Suprapubic skin (tissue), 4 donors: ENCODE measurements at regions not wholly inside any gene's neighbourhood (a gene's known extent, or its start where the extent isn't known, plus 50 kb on each side); places are given as distances from the start of the nearest gene placed in this dataset.

Experiments
- DNase-seq, 2 donors: peaks; one replicate each; pipeline ENCODE4 v3.0.0-alpha.2; 2019; ENCODE audit warnings: low spot score in 2 of 2
- H3K27ac ChIP-seq: fragments of 200-600 bp; sonication (generic); one replicate; pipeline ENCODE4 v1.5.1; 2019
- H3K27me3 ChIP-seq: fragments of 200-600 bp; sonication (generic); one replicate; pipeline ENCODE4 v1.5.1; 2019
- H3K36me3 ChIP-seq: fragments of 200-600 bp; sonication (generic); one replicate; pipeline ENCODE4 v1.5.1; 2019
- H3K4me1 ChIP-seq: fragments of 200-600 bp; sonication (generic); one replicate; pipeline ENCODE4 v1.5.1; 2019
- H3K4me3 ChIP-seq: fragments of 200-600 bp; sonication (generic); one replicate; pipeline ENCODE4 v1.5.1; 2019; ENCODE audit warnings: mild to moderate bottlenecking
- H3K9me3 ChIP-seq: fragments of 200-600 bp; sonication (generic); one replicate; pipeline ENCODE4 v1.5.1; 2019
- EP300 ChIP-seq: sonication (generic); formaldehyde crosslinking; IDR thresholded peaks from one replicate; pipeline ENCODE4 v1.6.1; 2017; ENCODE audit warnings: antibody characterized with exemption
- POLR2A ChIP-seq, 2 donors: fragments of 450-650 bp; IDR thresholded peaks; one replicate each; pipeline ENCODE4 v1.6.1; 2017; ENCODE audit warnings: antibody characterized with exemption in 2 of 2, mild to moderate bottlenecking in 2 of 2, moderate library complexity in 2 of 2
- POLR2AphosphoS5 ChIP-seq, 3 donors: sonication (generic); formaldehyde crosslinking; IDR thresholded peaks; one replicate each; pipeline ENCODE4 v1.6.1; 2017; ENCODE audit warnings: antibody characterized with exemption in 3 of 3
- WGBS: methylation state at CpG from one replicate; pipeline ENCODE4 v1.1.5; 2018; 5-methylcytosine and 5-hydroxymethylcytosine counted together
- TF ChIP-seq, protein P1 (sequence below), 2 donors: fragments of 200-600 bp in 1 of 2; fragments of 450-650 bp in 1 of 2; sonication (generic) in 1 of 2; IDR thresholded peaks; one replicate each; pipeline ENCODE4 v1.5.1; 2016 to 2019; ENCODE audit warnings: antibody characterized with exemption in 2 of 2, mild to moderate bottlenecking in 1 of 2, moderate library complexity in 1 of 2

DNA sequence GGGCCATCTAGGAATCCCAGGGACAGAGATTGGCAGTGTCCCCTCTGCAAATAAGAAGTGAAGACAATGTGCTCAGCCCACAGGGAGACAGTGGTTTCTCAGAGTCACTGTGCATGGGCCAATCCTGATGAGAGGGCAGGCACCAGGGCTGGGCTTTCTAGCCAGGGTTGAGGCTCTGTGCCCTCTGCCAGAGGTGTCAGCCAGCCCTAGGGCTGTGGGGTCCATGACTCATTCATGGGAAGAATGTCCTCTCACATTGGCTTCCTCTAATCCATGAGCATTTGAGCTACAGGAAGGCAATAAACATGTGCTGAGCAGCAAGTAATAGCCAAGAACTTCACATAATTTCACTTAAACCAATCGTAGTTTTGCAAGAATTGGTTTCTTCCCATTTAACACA is 482.0 kb upstream of the MGMT start:
- H3K27ac ChIP-seq = no peak overlapping the region
- TF ChIP-seq, protein P1, sequence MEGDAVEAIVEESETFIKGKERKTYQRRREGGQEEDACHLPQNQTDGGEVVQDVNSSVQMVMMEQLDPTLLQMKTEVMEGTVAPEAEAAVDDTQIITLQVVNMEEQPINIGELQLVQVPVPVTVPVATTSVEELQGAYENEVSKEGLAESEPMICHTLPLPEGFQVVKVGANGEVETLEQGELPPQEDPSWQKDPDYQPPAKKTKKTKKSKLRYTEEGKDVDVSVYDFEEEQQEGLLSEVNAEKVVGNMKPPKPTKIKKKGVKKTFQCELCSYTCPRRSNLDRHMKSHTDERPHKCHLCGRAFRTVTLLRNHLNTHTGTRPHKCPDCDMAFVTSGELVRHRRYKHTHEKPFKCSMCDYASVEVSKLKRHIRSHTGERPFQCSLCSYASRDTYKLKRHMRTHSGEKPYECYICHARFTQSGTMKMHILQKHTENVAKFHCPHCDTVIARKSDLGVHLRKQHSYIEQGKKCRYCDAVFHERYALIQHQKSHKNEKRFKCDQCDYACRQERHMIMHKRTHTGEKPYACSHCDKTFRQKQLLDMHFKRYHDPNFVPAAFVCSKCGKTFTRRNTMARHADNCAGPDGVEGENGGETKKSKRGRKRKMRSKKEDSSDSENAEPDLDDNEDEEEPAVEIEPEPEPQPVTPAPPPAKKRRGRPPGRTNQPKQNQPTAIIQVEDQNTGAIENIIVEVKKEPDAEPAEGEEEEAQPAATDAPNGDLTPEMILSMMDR (IDR thresholded peaks at IDR 0.05) = no peak
- TF ChIP-seq EP300 = no peak
- 54% methylated on average over 1 of the region's 1 CpG for WGBS

DNA sequence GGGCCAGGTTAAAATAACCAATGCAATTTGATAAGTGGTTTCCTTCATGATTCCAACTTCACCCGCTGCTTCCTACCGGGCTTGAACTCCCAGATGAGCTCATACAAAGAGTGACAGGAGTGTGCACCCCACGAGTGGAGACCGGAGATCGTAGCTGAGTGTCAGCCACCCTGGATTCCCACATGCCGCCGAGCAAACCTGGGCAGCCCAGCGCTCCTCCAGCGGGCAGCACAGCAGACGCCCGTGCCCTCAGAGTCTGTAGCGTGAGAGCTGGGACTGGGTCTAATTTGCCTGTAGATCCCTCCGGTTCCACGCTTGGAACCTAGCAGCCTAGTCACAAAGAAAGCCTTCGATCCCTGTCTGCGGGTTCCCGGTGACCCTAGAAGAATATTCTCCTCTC is 476.1 kb upstream of the MGMT start:
- no peaks in the 10 kb centered on the region for H3K27me3 ChIP-seq
- DNase-seq = no peak
- no peak for TF ChIP-seq EP300
- TF ChIP-seq POLR2A (IDR thresholded peaks at IDR 0.05) = no peak
- TF ChIP-seq, protein P1 (IDR thresholded peaks at IDR 0.05) = no peak
- no peak for TF ChIP-seq POLR2AphosphoS5 (IDR thresholded peaks at IDR 0.05)
- H3K4me1 ChIP-seq = no peaks in the 10 kb centered on the region
- no peaks in the 10 kb centered on the region for H3K9me3 ChIP-seq
- no peak overlapping the region for H3K27ac ChIP-seq
- 88% methylated on average over 16 of the region's 17 CpGs for WGBS
- H3K4me3 ChIP-seq = no peak overlapping the region
- no peaks in the 10 kb centered on the region for H3K36me3 ChIP-seq

More for the DNA sequence above, 482.0 kb upstream of the MGMT start:
- no peaks in the 10 kb centered on the region for H3K4me1 ChIP-seq
- peak in 1 of 2 donors; percentile 48 for DNase-seq
- H3K4me3 ChIP-seq = no peak overlapping the region
- H3K9me3 ChIP-seq = no peaks in the 10 kb centered on the region
- H3K27me3 ChIP-seq = no peaks in the 10 kb centered on the region
- no peaks in the 10 kb centered on the region for H3K36me3 ChIP-seq

DNA sequence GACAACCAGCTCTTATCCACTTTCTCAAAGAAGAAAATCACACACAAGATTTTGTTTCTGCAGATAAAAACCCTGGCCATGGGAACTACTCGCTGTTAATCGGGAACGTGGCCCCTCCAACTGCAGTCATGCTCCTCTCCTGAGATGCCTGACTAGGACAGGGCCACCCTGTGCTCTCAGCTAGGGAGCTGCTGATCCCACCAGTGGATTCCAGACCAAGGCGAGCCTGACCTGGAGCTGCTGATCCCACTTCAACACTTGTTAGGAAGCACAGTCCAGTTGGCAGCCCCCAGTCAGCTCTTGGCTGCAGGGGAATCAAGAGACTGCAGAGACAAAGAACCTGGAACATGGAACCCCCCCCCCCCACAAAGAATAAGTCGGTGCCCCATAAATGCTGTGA is 474.3 kb upstream of the MGMT start:
- DNase-seq = no peak
- H3K36me3 ChIP-seq = no peaks in the 10 kb centered on the region
- WGBS = 78% methylated on average over 5 of the region's 5 CpGs
- no peak for TF ChIP-seq EP300
- TF ChIP-seq POLR2AphosphoS5 (IDR thresholded peaks at IDR 0.05) = no peak
- no peak for TF ChIP-seq POLR2A (IDR thresholded peaks at IDR 0.05)
- TF ChIP-seq, protein P1 (IDR thresholded peaks at IDR 0.05) = no peak
- no peaks in the 10 kb centered on the region for H3K27me3 ChIP-seq
- no peaks in the 10 kb centered on the region for H3K4me1 ChIP-seq
- no peaks in the 10 kb centered on the region for H3K9me3 ChIP-seq
- H3K27ac ChIP-seq = no peak overlapping the region
- no peak overlapping the region for H3K4me3 ChIP-seq

DNA sequence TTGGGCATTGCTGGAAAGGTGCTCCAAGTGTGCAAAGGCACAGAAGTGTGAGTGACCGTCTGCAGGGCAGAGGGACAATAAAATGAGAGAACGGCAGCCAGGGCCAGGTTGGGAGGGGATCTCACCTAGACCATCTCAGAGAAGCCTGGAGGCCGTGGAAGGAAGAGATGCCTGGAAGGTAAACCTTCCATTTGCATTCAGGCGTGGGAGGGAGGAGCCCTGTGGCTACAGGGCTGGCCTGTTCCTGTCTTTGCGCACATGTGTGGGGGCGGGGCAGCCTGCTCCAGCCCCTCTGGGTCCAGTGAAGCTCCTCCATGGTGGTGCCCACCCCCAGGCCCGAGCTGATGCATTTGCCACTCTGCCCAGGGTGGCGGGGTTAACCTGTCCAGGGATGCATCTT is 473.6 kb upstream of the MGMT start:
- H3K27me3 ChIP-seq = no peaks in the 10 kb centered on the region
- TF ChIP-seq POLR2A (IDR thresholded peaks at IDR 0.05) (no peak), POLR2AphosphoS5 (IDR thresholded peaks at IDR 0.05) (no peak), EP300 (no peak)
- TF ChIP-seq, protein P1 (IDR thresholded peaks at IDR 0.05) = no peak
- H3K9me3 ChIP-seq = no peaks in the 10 kb centered on the region
- no peak for DNase-seq
- no peaks in the 10 kb centered on the region for H3K4me1 ChIP-seq
- H3K27ac ChIP-seq = no peak overlapping the region
- H3K36me3 ChIP-seq = no peaks in the 10 kb centered on the region
- 77% methylated on average over 8 of the region's 8 CpGs for WGBS
- no peak overlapping the region for H3K4me3 ChIP-seq

DNA sequence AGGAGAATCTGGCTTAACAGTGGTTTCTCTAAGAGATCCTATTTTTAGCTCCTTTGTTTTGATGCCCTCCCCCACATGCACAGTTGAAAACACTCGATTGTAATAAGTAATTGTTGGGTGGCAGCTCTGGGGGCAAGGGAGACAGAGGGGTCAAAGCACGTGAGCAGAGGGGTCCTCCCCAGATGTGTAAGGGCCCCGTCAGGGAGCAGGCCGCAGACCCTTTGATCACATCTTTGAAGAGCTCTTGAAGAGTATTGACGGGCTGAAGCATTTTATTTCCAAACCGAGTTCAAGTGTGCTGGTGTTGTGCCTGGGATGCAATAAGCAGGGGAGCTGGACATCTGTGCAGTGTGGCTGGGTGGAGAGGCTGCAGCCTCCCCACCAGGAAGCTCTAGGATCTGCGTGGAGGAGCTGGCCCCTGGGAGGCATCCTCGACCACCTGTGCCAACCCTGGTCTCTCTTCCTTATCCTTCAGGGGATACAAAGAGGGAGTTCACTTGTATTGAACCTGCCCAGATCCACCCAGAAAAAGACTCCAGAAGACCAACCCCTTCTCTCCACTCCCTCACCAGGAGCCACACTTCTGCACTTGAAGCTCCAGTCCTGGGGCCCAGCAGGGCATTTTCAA is 473.0 kb upstream of the MGMT start:
- H3K4me1 ChIP-seq = no peaks in the 10 kb centered on the region
- 80% methylated on average over 8 of the region's 8 CpGs for WGBS
- no peak overlapping the region for H3K27ac ChIP-seq
- no peak for DNase-seq
- no peaks in the 10 kb centered on the region for H3K27me3 ChIP-seq
- no peaks in the 10 kb centered on the region for H3K9me3 ChIP-seq
- H3K36me3 ChIP-seq = no peaks in the 10 kb centered on the region
- TF ChIP-seq POLR2A (IDR thresholded peaks at IDR 0.05) (no peak), EP300 (no peak), POLR2AphosphoS5 (IDR thresholded peaks at IDR 0.05) (no peak)
- TF ChIP-seq, protein P1 (IDR thresholded peaks at IDR 0.05) = no peak
- no peak overlapping the region for H3K4me3 ChIP-seq
